Chondrocyte (in vitro differentiated cells): ENCODE measurements at regions not wholly inside any gene's neighbourhood (a gene's known extent, or its start where the extent isn't known, plus 50 kb on each side); places are given as distances from the start of the nearest gene placed in this dataset.
"Not testable (repeated sequence)": the region's sequence is repeated elsewhere in the genome, so short reads cannot be mapped to it uniquely, and the experiment has no call there.

Experiments used
- DNase-seq: peaks from one replicate; pipeline ENCODE4 v3.0.0; 2021; ENCODE audit warnings: mixed read lengths, low spot score
- H3K27ac Mint-ChIP-seq: one replicate; pipeline ENCODE4 v1.8.0; 2021; ENCODE audit warnings: mild to moderate bottlenecking, moderate library complexity, mixed read lengths; ENCODE audit not compliant: unreplicated experiment
- H3K27me3 Mint-ChIP-seq: 2 replicates; pipeline ENCODE4 v1.8.0; 2021; ENCODE audit warnings: low read depth, mixed read lengths
- H3K36me3 Mint-ChIP-seq: 2 replicates; pipeline ENCODE4 v1.8.0; 2021; ENCODE audit warnings: low read depth, mixed read lengths
- H3K4me1 Mint-ChIP-seq: 2 replicates; pipeline ENCODE4 v1.8.0; 2021; ENCODE audit warnings: low read depth, mild to moderate bottlenecking, mixed read lengths
- H3K4me3 Mint-ChIP-seq: one replicate; pipeline ENCODE4 v1.8.0; 2021; ENCODE audit warnings: mild to moderate bottlenecking, moderate library complexity, mixed read lengths; ENCODE audit not compliant: unreplicated experiment
- H3K9me3 Mint-ChIP-seq: 2 replicates; pipeline ENCODE4 v1.8.0; 2021; ENCODE audit warnings: low read depth, mixed read lengths
- TF ChIP-seq, protein P1 (sequence below): fragments of 200-600 bp; sonication (generic); IDR thresholded peaks from 2 replicates; pipeline ENCODE4 v1.5.0; 2021; ENCODE audit warnings: antibody characterized with exemption, mild to moderate bottlenecking, moderate library complexity

DNA sequence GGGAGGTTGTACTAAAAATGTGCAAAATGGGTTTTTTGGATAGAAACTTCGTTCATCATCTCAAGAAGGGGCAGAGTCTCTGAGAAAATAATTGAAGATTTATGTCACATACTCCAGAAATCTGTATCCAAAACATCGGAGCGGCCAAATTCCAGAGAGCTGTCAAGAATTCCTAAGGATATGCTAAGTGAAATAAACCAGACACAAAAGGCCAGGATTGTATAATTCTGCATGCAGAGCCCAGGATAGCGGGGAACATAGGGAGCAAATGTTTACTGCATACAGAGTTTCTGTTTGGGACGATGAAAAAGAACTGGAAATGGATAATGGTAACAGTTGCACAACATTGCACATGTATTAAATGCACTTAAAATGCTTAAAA is 224.2 kb upstream of the AUTS2 start:
- no peaks in the 10 kb centered on the region for H3K36me3 Mint-ChIP-seq
- H3K27ac Mint-ChIP-seq: peak overlapping the region; percentile 90

GRCh38 chr7:69377191-69377590 is 221.1 kb upstream of the AUTS2 start:
- Mint-ChIP-seq H3K4me1 (peaks cover 15% of the 10 kb centered on the region), H3K9me3 (no peaks in the 10 kb centered on the region), H3K4me3 (no peak overlapping the region), H3K36me3 (no peaks in the 10 kb centered on the region), H3K27me3 (peaks cover 9% of the 10 kb centered on the region), H3K27ac (no peak overlapping the region)
- DNase-seq: no peak
- TF ChIP-seq, protein P1, sequence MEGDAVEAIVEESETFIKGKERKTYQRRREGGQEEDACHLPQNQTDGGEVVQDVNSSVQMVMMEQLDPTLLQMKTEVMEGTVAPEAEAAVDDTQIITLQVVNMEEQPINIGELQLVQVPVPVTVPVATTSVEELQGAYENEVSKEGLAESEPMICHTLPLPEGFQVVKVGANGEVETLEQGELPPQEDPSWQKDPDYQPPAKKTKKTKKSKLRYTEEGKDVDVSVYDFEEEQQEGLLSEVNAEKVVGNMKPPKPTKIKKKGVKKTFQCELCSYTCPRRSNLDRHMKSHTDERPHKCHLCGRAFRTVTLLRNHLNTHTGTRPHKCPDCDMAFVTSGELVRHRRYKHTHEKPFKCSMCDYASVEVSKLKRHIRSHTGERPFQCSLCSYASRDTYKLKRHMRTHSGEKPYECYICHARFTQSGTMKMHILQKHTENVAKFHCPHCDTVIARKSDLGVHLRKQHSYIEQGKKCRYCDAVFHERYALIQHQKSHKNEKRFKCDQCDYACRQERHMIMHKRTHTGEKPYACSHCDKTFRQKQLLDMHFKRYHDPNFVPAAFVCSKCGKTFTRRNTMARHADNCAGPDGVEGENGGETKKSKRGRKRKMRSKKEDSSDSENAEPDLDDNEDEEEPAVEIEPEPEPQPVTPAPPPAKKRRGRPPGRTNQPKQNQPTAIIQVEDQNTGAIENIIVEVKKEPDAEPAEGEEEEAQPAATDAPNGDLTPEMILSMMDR: no peak

More for the DNA sequence above, 224.2 kb upstream of the AUTS2 start:
- H3K9me3 Mint-ChIP-seq: no peaks in the 10 kb centered on the region
- H3K27me3 Mint-ChIP-seq: peaks cover 7% of the 10 kb centered on the region
- DNase-seq: no peak
- H3K4me3 Mint-ChIP-seq: peak overlapping the region; percentile 47
- TF ChIP-seq, protein P1: no peak
- peaks cover 15% of the 10 kb centered on the region for H3K4me1 Mint-ChIP-seq

DNA sequence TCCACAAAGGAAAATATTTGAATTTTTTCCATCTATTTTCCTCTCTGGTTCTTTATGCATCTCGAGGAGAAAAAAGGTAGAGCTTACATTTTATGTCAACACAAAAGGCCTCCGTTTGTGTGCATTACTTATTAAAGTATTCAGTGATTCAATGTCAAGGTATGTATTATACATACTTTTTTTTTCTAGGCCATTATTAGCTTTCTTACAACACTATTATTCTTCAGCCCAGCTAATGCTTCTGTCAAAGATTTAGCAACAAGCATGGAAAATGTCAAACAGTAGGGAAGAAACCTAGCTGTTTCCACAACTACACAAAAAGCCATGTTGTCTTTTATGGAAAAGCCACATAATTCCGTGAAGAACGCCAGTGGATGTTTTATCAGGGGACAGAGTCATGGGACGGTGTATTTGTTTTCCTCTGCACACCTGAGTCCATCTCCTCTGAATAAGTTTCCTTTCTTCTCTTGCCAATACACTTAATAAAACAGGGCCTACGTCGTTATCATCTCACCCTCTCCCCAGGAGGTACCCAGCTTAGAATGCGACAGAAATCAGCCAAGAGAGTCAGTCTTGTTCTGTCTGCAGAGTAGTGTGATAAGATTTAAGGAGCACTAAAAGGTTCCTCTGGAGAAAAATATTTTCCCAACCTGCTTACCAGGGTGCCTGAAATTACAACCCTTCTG is 209.7 kb upstream of the AUTS2 start:
- TF ChIP-seq, protein P1: no peak
- H3K27ac Mint-ChIP-seq: no peak overlapping the region
- H3K4me1 Mint-ChIP-seq: peaks cover 12% of the 10 kb centered on the region
- DNase-seq: no peak
- H3K27me3 Mint-ChIP-seq: no peaks in the 10 kb centered on the region
- H3K36me3 Mint-ChIP-seq: no peaks in the 10 kb centered on the region
- no peak overlapping the region for H3K4me3 Mint-ChIP-seq
- peaks cover 3% of the 10 kb centered on the region for H3K9me3 Mint-ChIP-seq

- TF ChIP-seq, protein P1: no peak
- DNase-seq: no peak
- Mint-ChIP-seq H3K27me3 (no peaks in the 10 kb centered on the region), H3K4me3 (no peak overlapping the region), H3K9me3 (no peaks in the 10 kb centered on the region), H3K4me1 (peaks cover 13% of the 10 kb centered on the region), H3K27ac (no peak overlapping the region), H3K36me3 (no peaks in the 10 kb centered on the region)
Observed at GRCh38 chr7:69389216-69389615, 209.1 kb upstream of the AUTS2 start.

DNA sequence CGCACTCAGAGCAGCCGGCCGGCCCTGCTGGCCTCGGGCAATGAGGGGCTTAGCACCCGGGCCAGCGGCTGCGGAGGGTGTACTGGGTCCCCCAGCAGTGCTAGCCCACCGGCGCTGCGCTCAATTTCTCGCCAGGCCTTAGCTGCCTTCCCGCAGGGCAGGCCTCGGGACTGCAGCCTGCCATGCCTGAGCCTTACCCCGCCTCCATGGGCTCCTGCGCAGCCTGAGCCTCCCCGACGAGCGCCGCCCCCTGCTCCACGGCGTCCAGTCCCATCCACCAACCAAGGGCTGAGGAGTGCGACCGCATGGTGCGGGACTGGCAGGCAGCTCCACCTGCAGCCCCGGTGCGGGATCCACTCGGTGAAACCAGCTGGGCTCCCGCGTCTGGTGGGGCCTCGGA is 204.4 kb upstream of the AUTS2 start:
- not testable (repeated sequence) for H3K27me3 Mint-ChIP-seq, H3K4me3 Mint-ChIP-seq, H3K9me3 Mint-ChIP-seq, H3K36me3 Mint-ChIP-seq, DNase-seq, H3K27ac Mint-ChIP-seq
- H3K4me1 Mint-ChIP-seq: peaks cover 23% of the 10 kb centered on the region
